Vagina (tissue), 2 donors: ENCODE measurements at regions not wholly inside any gene's neighbourhood (a gene's known extent, or its start where the extent isn't known, plus 50 kb on each side); places are given as distances from the start of the nearest gene placed in this dataset.

ENCODE experiments used
- POLR2A ChIP-seq, 2 donors: fragments of 450-650 bp; IDR thresholded peaks; one replicate each; pipeline ENCODE4 v1.6.1; 2017; ENCODE audit warnings: antibody characterized with exemption in 2 of 2, mild to moderate bottlenecking in 2 of 2, moderate library complexity in 2 of 2
- TF ChIP-seq, protein P1 (sequence below), 3 experiments: fragments of 450-650 bp in 2 of 3; fragments of 200-600 bp in 1 of 3; sonication (generic) in 1 of 3; IDR thresholded peaks; one replicate each; pipeline ENCODE4 v1.5.1; 2017 to 2019; ENCODE audit warnings: antibody characterized with exemption in 3 of 3, mild to moderate bottlenecking in 2 of 3, moderate library complexity in 2 of 3

DNA sequence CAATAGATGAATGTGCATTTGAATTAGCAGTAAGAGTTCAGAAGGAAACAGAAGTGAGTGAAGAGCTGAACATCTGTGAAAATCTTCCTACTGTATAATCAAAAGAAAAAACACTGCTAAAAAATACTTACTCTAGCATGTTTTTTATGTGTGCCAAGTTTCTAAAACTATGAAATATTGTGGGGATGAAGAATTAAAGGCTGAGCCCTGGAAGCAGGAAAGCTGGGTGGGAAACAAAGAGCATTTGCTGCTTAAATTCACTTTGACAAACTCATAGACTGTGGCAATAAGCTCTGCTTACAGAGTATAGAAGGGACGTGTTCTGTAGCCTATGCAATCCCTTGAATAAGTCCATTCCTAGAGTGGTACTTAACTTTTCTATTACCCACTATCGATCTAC, 261.7 kb downstream of the ANKRD50 start:
- TF ChIP-seq, protein P1, sequence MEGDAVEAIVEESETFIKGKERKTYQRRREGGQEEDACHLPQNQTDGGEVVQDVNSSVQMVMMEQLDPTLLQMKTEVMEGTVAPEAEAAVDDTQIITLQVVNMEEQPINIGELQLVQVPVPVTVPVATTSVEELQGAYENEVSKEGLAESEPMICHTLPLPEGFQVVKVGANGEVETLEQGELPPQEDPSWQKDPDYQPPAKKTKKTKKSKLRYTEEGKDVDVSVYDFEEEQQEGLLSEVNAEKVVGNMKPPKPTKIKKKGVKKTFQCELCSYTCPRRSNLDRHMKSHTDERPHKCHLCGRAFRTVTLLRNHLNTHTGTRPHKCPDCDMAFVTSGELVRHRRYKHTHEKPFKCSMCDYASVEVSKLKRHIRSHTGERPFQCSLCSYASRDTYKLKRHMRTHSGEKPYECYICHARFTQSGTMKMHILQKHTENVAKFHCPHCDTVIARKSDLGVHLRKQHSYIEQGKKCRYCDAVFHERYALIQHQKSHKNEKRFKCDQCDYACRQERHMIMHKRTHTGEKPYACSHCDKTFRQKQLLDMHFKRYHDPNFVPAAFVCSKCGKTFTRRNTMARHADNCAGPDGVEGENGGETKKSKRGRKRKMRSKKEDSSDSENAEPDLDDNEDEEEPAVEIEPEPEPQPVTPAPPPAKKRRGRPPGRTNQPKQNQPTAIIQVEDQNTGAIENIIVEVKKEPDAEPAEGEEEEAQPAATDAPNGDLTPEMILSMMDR (IDR thresholded peaks at IDR 0.05): no peak
- no peak for TF ChIP-seq POLR2A (IDR thresholded peaks at IDR 0.05)
